Activated CD4-positive, alpha-beta T cell treated with anti-CD3 and anti-CD28 coated beads for 36 hours (primary cell): ENCODE measurements at regions not wholly inside any gene's neighbourhood (a gene's known extent, or its start where the extent isn't known, plus 50 kb on each side); places are given as distances from the start of the nearest gene placed in this dataset.

Source experiments
- ATAC-seq: fragments of 200-7000 bp; cut with Tn5 transposase; one replicate; pipeline ENCODE4 v1.10.0; 2021; ENCODE audit warnings: mild to moderate bottlenecking, moderate library complexity
- CTCF ChIA-PET: fragments of 350-600 bp; sonication (Branson Sonifier 250); formaldehyde crosslinking; loops from one replicate; lab custom pipeline; 2021; ENCODE audit warnings: antibody characterized with exemption; lab: Charles Lee
- POLR2A ChIA-PET: fragments of 350-600 bp; sonication (Branson Sonifier 250); formaldehyde crosslinking; loops from one replicate; lab custom pipeline; 2021; ENCODE audit warnings: antibody characterized with exemption, inconsistent platforms; lab: Charles Lee
- DNase-seq: peaks from one replicate; pipeline ENCODE4 v3.0.0-alpha.2; 2020
- H3K27ac Mint-ChIP-seq: one replicate; pipeline ENCODE4 v1.8.0; 2021; ENCODE audit warnings: mixed read lengths
- H3K27me3 Mint-ChIP-seq: one replicate; pipeline ENCODE4 v1.8.0; 2021; ENCODE audit warnings: mixed read lengths
- H3K36me3 Mint-ChIP-seq: one replicate; pipeline ENCODE4 v1.8.0; 2021; ENCODE audit warnings: low read depth, mixed read lengths
- H3K4me1 Mint-ChIP-seq: one replicate; pipeline ENCODE4 v1.8.0; 2021; ENCODE audit warnings: mixed read lengths
- H3K4me3 Mint-ChIP-seq: one replicate; pipeline ENCODE4 v1.8.0; 2021; ENCODE audit warnings: mild to moderate bottlenecking, moderate library complexity, mixed read lengths
- H3K9me3 Mint-ChIP-seq: one replicate; pipeline ENCODE4 v1.8.0; 2021; ENCODE audit warnings: low read depth, mixed read lengths
- intact Hi-C, 2 experiments: fragments of 100-400 bp; cut with DNase I in 1 of 2; cut with micrococcal nuclease in 1 of 2; formaldehyde crosslinking; loops; one replicate each; pipeline versions ENCODE4 v1.14.2 to v1.15.1; 2022 to 2024; cut with DNase I, micrococcal nuclease

GRCh38 chr13:106140476-106140875, 395.0 kb downstream of the EFNB2 start:
- CTCF ChIA-PET = no interaction called here
- intact Hi-C loops = no loop called here
- H3K36me3 Mint-ChIP-seq = no peaks in the 10 kb centered on the region
- no peaks in the 10 kb centered on the region for H3K9me3 Mint-ChIP-seq
- H3K4me1 Mint-ChIP-seq = no peaks in the 10 kb centered on the region
- POLR2A ChIA-PET = no interaction called here
- no peak overlapping the region for H3K27ac Mint-ChIP-seq
- H3K27me3 Mint-ChIP-seq = peaks cover 2% of the 10 kb centered on the region
- ATAC-seq = no peak
- no peak overlapping the region for H3K4me3 Mint-ChIP-seq
- DNase-seq = no peak

- no peak for DNase-seq
- intact Hi-C loops = no loop called here
- Mint-ChIP-seq H3K9me3 (no peaks in the 10 kb centered on the region), H3K36me3 (no peaks in the 10 kb centered on the region), H3K27me3 (peaks cover 2% of the 10 kb centered on the region), H3K4me3 (no peak overlapping the region), H3K4me1 (no peaks in the 10 kb centered on the region), H3K27ac (no peak overlapping the region)
- ATAC-seq = no peak
- CTCF ChIA-PET = no interaction called here
- POLR2A ChIA-PET = no interaction called here
Observed at GRCh38 chr13:106139942-106140341, 395.5 kb downstream of the EFNB2 start.

GRCh38 chr13:106139377-106139776, 396.1 kb downstream of the EFNB2 start:
- ATAC-seq (no peak), DNase-seq (no peak)
- ChIA-PET CTCF (no interaction called here), POLR2A (no interaction called here)
- H3K36me3 Mint-ChIP-seq = no peaks in the 10 kb centered on the region
- H3K4me1 Mint-ChIP-seq = no peaks in the 10 kb centered on the region
- H3K9me3 Mint-ChIP-seq = no peaks in the 10 kb centered on the region
- no peak overlapping the region for H3K27ac Mint-ChIP-seq
- intact Hi-C loops = no loop called here
- H3K27me3 Mint-ChIP-seq = peaks cover 2% of the 10 kb centered on the region
- H3K4me3 Mint-ChIP-seq = no peak overlapping the region

- Mint-ChIP-seq H3K27ac (no peak overlapping the region), H3K4me1 (no peaks in the 10 kb centered on the region), H3K36me3 (no peaks in the 10 kb centered on the region), H3K27me3 (peaks cover 2% of the 10 kb centered on the region), H3K9me3 (peaks cover 2% of the 10 kb centered on the region), H3K4me3 (no peak overlapping the region)
- ChIA-PET POLR2A (no interaction called here), CTCF (no interaction called here)
- ATAC-seq (no peak), DNase-seq (no peak)
- intact Hi-C loops = no loop called here
Observed at GRCh38 chr13:106138620-106139019, 396.8 kb downstream of the EFNB2 start.

GRCh38 chr13:106133025-106133424, 402.4 kb downstream of the EFNB2 start:
- H3K27me3 Mint-ChIP-seq = peaks cover 4% of the 10 kb centered on the region
- intact Hi-C loops = no loop called here
- DNase-seq = no peak
- H3K4me3 Mint-ChIP-seq = no peak overlapping the region
- H3K9me3 Mint-ChIP-seq = peaks cover 2% of the 10 kb centered on the region
- ChIA-PET CTCF (no interaction called here), POLR2A (no interaction called here)
- H3K4me1 Mint-ChIP-seq = no peaks in the 10 kb centered on the region
- H3K27ac Mint-ChIP-seq = no peak overlapping the region
- H3K36me3 Mint-ChIP-seq = no peaks in the 10 kb centered on the region
- no peak for ATAC-seq

GRCh38 chr13:106132216-106132615, 403.2 kb downstream of the EFNB2 start:
- peaks cover 4% of the 10 kb centered on the region for H3K27me3 Mint-ChIP-seq
- H3K36me3 Mint-ChIP-seq = no peaks in the 10 kb centered on the region
- no peaks in the 10 kb centered on the region for H3K4me1 Mint-ChIP-seq
- ChIA-PET CTCF (interaction anchor here (0.6 kb wide), 1 partner anchor 424 kb away, joined by 3 read pairs; no protein-coding TSS in a partner anchor), POLR2A (no interaction called here)
- intact Hi-C loops = no loop called here
- H3K4me3 Mint-ChIP-seq = no peak overlapping the region
- ATAC-seq (no peak), DNase-seq (no peak)
- peaks cover 2% of the 10 kb centered on the region for H3K9me3 Mint-ChIP-seq
- no peak overlapping the region for H3K27ac Mint-ChIP-seq

GRCh38 chr13:106129993-106130392, 405.5 kb downstream of the EFNB2 start:
- ATAC-seq = no peak
- CTCF ChIA-PET = interaction anchor here (0.7 kb wide), 1 partner anchor 14 kb away, joined by 3 read pairs; no protein-coding TSS in a partner anchor
- Mint-ChIP-seq H3K9me3 (peaks cover 2% of the 10 kb centered on the region), H3K36me3 (no peaks in the 10 kb centered on the region), H3K27me3 (peaks cover 2% of the 10 kb centered on the region), H3K27ac (no peak overlapping the region), H3K4me1 (no peaks in the 10 kb centered on the region), H3K4me3 (no peak overlapping the region)
- intact Hi-C loops = loop anchor here in 1 of 2 experiments (10.0 kb wide), 1 partner anchor 265 kb away; no protein-coding TSS in a partner anchor
- no peak for DNase-seq
- POLR2A ChIA-PET = no interaction called here

GRCh38 chr13:106129273-106129672, 406.2 kb downstream of the EFNB2 start:
- Mint-ChIP-seq H3K36me3 (no peaks in the 10 kb centered on the region), H3K4me3 (no peak overlapping the region), H3K9me3 (peaks cover 2% of the 10 kb centered on the region), H3K27ac (no peak overlapping the region), H3K27me3 (peaks cover 2% of the 10 kb centered on the region), H3K4me1 (no peaks in the 10 kb centered on the region)
- intact Hi-C loops = loop anchor here in 1 of 2 experiments (10.0 kb wide), 1 partner anchor 264 kb away; no protein-coding TSS in a partner anchor
- no peak for ATAC-seq
- CTCF ChIA-PET = interaction anchor here (0.7 kb wide), 1 partner anchor 15 kb away, joined by 3 read pairs; no protein-coding TSS in a partner anchor
- no peak for DNase-seq
- POLR2A ChIA-PET = no interaction called here

GRCh38 chr13:106122234-106122633, 413.2 kb downstream of the EFNB2 start:
- Mint-ChIP-seq H3K36me3 (no peaks in the 10 kb centered on the region), H3K27me3 (peaks cover 11% of the 10 kb centered on the region), H3K27ac (no peak overlapping the region), H3K4me3 (no peak overlapping the region), H3K9me3 (no peaks in the 10 kb centered on the region), H3K4me1 (no peaks in the 10 kb centered on the region)
- CTCF ChIA-PET = no interaction called here
- intact Hi-C loops = loop anchor here in 1 of 2 experiments (10.0 kb wide), 1 partner anchor 257 kb away; no protein-coding TSS in a partner anchor
- DNase-seq (no peak), ATAC-seq (no peak)
- POLR2A ChIA-PET = no interaction called here

GRCh38 chr13:106121173-106121754, 414.2 kb downstream of the EFNB2 start:
- Mint-ChIP-seq H3K27me3 (peaks cover 11% of the 10 kb centered on the region), H3K36me3 (no peaks in the 10 kb centered on the region), H3K9me3 (no peaks in the 10 kb centered on the region), H3K4me1 (no peaks in the 10 kb centered on the region), H3K4me3 (no peak overlapping the region), H3K27ac (no peak overlapping the region)
- ChIA-PET CTCF (interaction anchor here (0.6 kb wide), 1 partner anchor 411 kb away, joined by 3 read pairs; no protein-coding TSS in a partner anchor), POLR2A (no interaction called here)
- ATAC-seq = no peak
- DNase-seq = no peak
- intact Hi-C loops = loop anchor here in 1 of 2 experiments (10.0 kb wide), 1 partner anchor 256 kb away; no protein-coding TSS in a partner anchor

- ChIA-PET CTCF (no interaction called here), POLR2A (no interaction called here)
- intact Hi-C loops = no loop called here
Observed at GRCh38 chr13:106118996-106119395, 416.5 kb downstream of the EFNB2 start.

GRCh38 chr13:106118050-106118449, 417.4 kb downstream of the EFNB2 start:
- H3K9me3 Mint-ChIP-seq = no peaks in the 10 kb centered on the region
- ChIA-PET POLR2A (no interaction called here), CTCF (no interaction called here)
- DNase-seq (no peak), ATAC-seq (no peak)
- H3K4me1 Mint-ChIP-seq = no peaks in the 10 kb centered on the region
- no peak overlapping the region for H3K27ac Mint-ChIP-seq
- no peaks in the 10 kb centered on the region for H3K36me3 Mint-ChIP-seq
- H3K4me3 Mint-ChIP-seq = no peak overlapping the region
- intact Hi-C loops = no loop called here
- H3K27me3 Mint-ChIP-seq = peaks cover 15% of the 10 kb centered on the region

More at GRCh38 chr13:106118996-106119395, 416.5 kb downstream of the EFNB2 start:
- Mint-ChIP-seq H3K4me1 (no peaks in the 10 kb centered on the region), H3K4me3 (no peak overlapping the region), H3K27ac (no peak overlapping the region), H3K9me3 (no peaks in the 10 kb centered on the region), H3K27me3 (peaks cover 13% of the 10 kb centered on the region), H3K36me3 (no peaks in the 10 kb centered on the region)
- ATAC-seq (no peak), DNase-seq (no peak)
